ENCODE measurements at regions not wholly inside any gene's neighbourhood (a gene's known extent, or its start where the extent isn't known, plus 50 kb on each side); places are given as distances from the start of the nearest gene placed in this dataset.

GRCh38 chr2:153140498-153140897 is 338.1 kb downstream of the RPRM start:
- no peak for TF ChIP-seq RCOR1 (IDR thresholded peaks at IDR 0.05; ENCODE audit: low read length)
- no peaks in the 10 kb centered on the region for H3F3A ChIP-seq (replicated peaks; ENCODE audit: insufficient read depth)
- H3K4me2 ChIP-seq = no peak overlapping the region
- no peak overlapping the region for H3K9ac ChIP-seq
- no peaks in the 10 kb centered on the region for H3K9me3 ChIP-seq
- H3K4me1 ChIP-seq (ENCODE audit: control insufficient read depth in 1 of 2, insufficient read depth in 2 of 2, low read depth in 1 of 2, low read length in 1 of 2) = no peaks in the 10 kb centered on the region
- no peak overlapping the region for H2AFZ ChIP-seq (ENCODE audit: low read depth)
- H3K27ac ChIP-seq (ENCODE audit: low read depth in 2 of 2, low read length in 1 of 2) = no peak overlapping the region
- no peak for DNase-seq
- WGBS (ENCODE audit: low lambda C conversion rate) = 26% methylated on average over 1 of the region's 1 CpG
- H3K27me3 ChIP-seq (ENCODE audit: insufficient read depth) = no peaks in the 10 kb centered on the region
- no peaks in the 10 kb centered on the region for H4K20me1 ChIP-seq (ENCODE audit: insufficient read depth)
- H3K4me3 ChIP-seq (ENCODE audit: low read depth in 2 of 2, low read length in 1 of 2) = no peak overlapping the region
- no peaks in the 10 kb centered on the region for H3K79me2 ChIP-seq (ENCODE audit: insufficient read depth)
- CTCF ChIA-PET = no interaction called here
- POLR2A ChIA-PET = no interaction called here
- H3K36me3 ChIP-seq (replicated peaks in 1 of 2; ENCODE audit: control insufficient read depth in 1 of 2, insufficient read depth in 2 of 2, low read length in 1 of 2) = no peaks in the 10 kb centered on the region
- no peaks in the 10 kb centered on the region for H3K9me2 ChIP-seq

GRCh38 chr2:153138651-153139375 is 339.7 kb downstream of the RPRM start:
- Histone ChIP-seq H3K4me1 (ENCODE audit: control insufficient read depth in 1 of 2, insufficient read depth in 2 of 2, low read depth in 1 of 2, low read length in 1 of 2) (no peaks in the 10 kb centered on the region), H4K20me1 (ENCODE audit: insufficient read depth) (no peaks in the 10 kb centered on the region), H3K9me2 (no peaks in the 10 kb centered on the region), H3K79me2 (ENCODE audit: insufficient read depth) (no peaks in the 10 kb centered on the region), H3K4me2 (no peak overlapping the region), H3K4me3 (ENCODE audit: low read depth in 2 of 2, low read length in 1 of 2) (no peak overlapping the region), H3F3A (replicated peaks; ENCODE audit: insufficient read depth) (no peaks in the 10 kb centered on the region), H3K27me3 (ENCODE audit: insufficient read depth) (no peaks in the 10 kb centered on the region), H3K9me3 (no peaks in the 10 kb centered on the region), H3K9ac (no peak overlapping the region), H2AFZ (ENCODE audit: low read depth) (no peak overlapping the region), H3K36me3 (replicated peaks in 1 of 2; ENCODE audit: control insufficient read depth in 1 of 2, insufficient read depth in 2 of 2, low read length in 1 of 2) (no peaks in the 10 kb centered on the region), H3K27ac (ENCODE audit: low read depth in 2 of 2, low read length in 1 of 2) (no peak overlapping the region)
- TF ChIP-seq MXI1 (IDR thresholded peaks at IDR 0.05; ENCODE audit: low read depth, low read length) (no peak), REST (IDR thresholded peaks at IDR 0.05; ENCODE audit: low read depth, low read length) (no peak), GABPA (IDR thresholded peaks at IDR 0.05; ENCODE audit: low read depth) (no peak), PBX3 (IDR thresholded peaks at IDR 0.05) (no peak), TCF12 (IDR thresholded peaks at IDR 0.05) (no peak), EZH2phosphoT487 (IDR thresholded peaks at IDR 0.05; ENCODE audit: borderline replicate concordance, low read depth) (no peak), NRF1 (IDR thresholded peaks at IDR 0.05; ENCODE audit: low read depth, low read length) (no peak), FOXJ3 (CRISPR knock-in tag; IDR thresholded peaks at IDR 0.05) (no peak), NFIC (IDR thresholded peaks at IDR 0.05; ENCODE audit: borderline replicate concordance) (no peak), TEAD4 (IDR thresholded peaks at IDR 0.05; ENCODE audit: borderline replicate concordance, insufficient read depth) (no peak), SMC3 (IDR thresholded peaks at IDR 0.05; ENCODE audit: low read depth, low read length) (no peak), TAF1 (IDR thresholded peaks at IDR 0.05; ENCODE audit: borderline replicate concordance, low read depth, low read length) (no peak), SIN3A (IDR thresholded peaks at IDR 0.05; ENCODE audit: borderline replicate concordance, low read depth, low read length) (no peak), ZBTB33 (IDR thresholded peaks at IDR 0.05; ENCODE audit: borderline replicate concordance, low read depth) (no peak)
- ChIA-PET CTCF (interaction anchor here (1.1 kb wide), 1 partner anchor 15 kb away, joined by 3 read pairs; no protein-coding TSS in a partner anchor), POLR2A (no interaction called here)
- WGBS (ENCODE audit: low lambda C conversion rate) = 0% methylated on average over 2 of the region's 2 CpGs
- DNase-seq = no peak
